Endothelial cell (in vitro differentiated cells): ENCODE measurements at regions not wholly inside any gene's neighbourhood (a gene's known extent, or its start where the extent isn't known, plus 50 kb on each side); places are given as distances from the start of the nearest gene placed in this dataset.

ENCODE experiments used
- DNase-seq: peaks from one replicate; pipeline ENCODE4 v3.0.0; 2021; ENCODE audit warnings: low spot score
- H3K27ac Mint-ChIP-seq: one replicate; pipeline ENCODE4 v1.8.0; 2021; ENCODE audit warnings: mixed read lengths, inconsistent platforms; ENCODE audit not compliant: unreplicated experiment
- H3K27me3 Mint-ChIP-seq: one replicate; pipeline ENCODE4 v1.8.0; 2021; ENCODE audit warnings: mild to moderate bottlenecking, moderate library complexity, mixed read lengths, inconsistent platforms; ENCODE audit not compliant: unreplicated experiment
- H3K36me3 Mint-ChIP-seq: one replicate; pipeline ENCODE4 v1.8.0; 2021; ENCODE audit warnings: mild to moderate bottlenecking, low read depth, mixed read lengths, inconsistent platforms; ENCODE audit not compliant: unreplicated experiment
- H3K4me1 Mint-ChIP-seq: one replicate; pipeline ENCODE4 v1.8.0; 2021; ENCODE audit warnings: mild to moderate bottlenecking, mixed read lengths, inconsistent platforms; ENCODE audit not compliant: unreplicated experiment
- H3K4me3 Mint-ChIP-seq: one replicate; pipeline ENCODE4 v1.8.0; 2021; ENCODE audit warnings: mild to moderate bottlenecking, mixed read lengths, inconsistent platforms; ENCODE audit not compliant: unreplicated experiment
- H3K9me3 Mint-ChIP-seq: one replicate; pipeline ENCODE4 v1.8.0; 2021; ENCODE audit warnings: mixed read lengths, inconsistent platforms; ENCODE audit not compliant: unreplicated experiment
- CTCF ChIP-seq: fragments of 200-600 bp; sonication (generic); IDR thresholded peaks from one replicate; pipeline ENCODE4 v1.5.0; 2021; ENCODE audit warnings: antibody characterized with exemption; ENCODE audit not compliant: unreplicated experiment

- Mint-ChIP-seq H3K27me3 (no peaks in the 10 kb centered on the region), H3K4me3 (no peak overlapping the region), H3K27ac (no peak overlapping the region), H3K36me3 (no peaks in the 10 kb centered on the region), H3K4me1 (peaks cover 5% of the 10 kb centered on the region), H3K9me3 (no peaks in the 10 kb centered on the region)
- DNase-seq = no peak
- TF ChIP-seq CTCF = no peak
Measured at GRCh38 chr2:193556766-193557470, 1362.2 kb upstream of the TMEFF2 start.

- Mint-ChIP-seq H3K27ac (no peak overlapping the region), H3K9me3 (no peaks in the 10 kb centered on the region), H3K4me1 (no peaks in the 10 kb centered on the region), H3K4me3 (no peak overlapping the region), H3K36me3 (no peaks in the 10 kb centered on the region), H3K27me3 (no peaks in the 10 kb centered on the region)
- no peak for DNase-seq
- no peak for TF ChIP-seq CTCF
Measured at GRCh38 chr2:193549661-193550060, 1354.9 kb upstream of the TMEFF2 start.

- TF ChIP-seq CTCF = no peak
- Mint-ChIP-seq H3K36me3 (no peaks in the 10 kb centered on the region), H3K4me3 (no peak overlapping the region), H3K27me3 (no peaks in the 10 kb centered on the region), H3K27ac (no peak overlapping the region), H3K4me1 (no peaks in the 10 kb centered on the region), H3K9me3 (no peaks in the 10 kb centered on the region)
- no peak for DNase-seq
Measured at GRCh38 chr2:193542762-193543161, 1348.0 kb upstream of the TMEFF2 start.

- TF ChIP-seq CTCF = no peak
- Mint-ChIP-seq H3K27me3 (no peaks in the 10 kb centered on the region), H3K27ac (no peak overlapping the region), H3K9me3 (no peaks in the 10 kb centered on the region), H3K4me1 (no peaks in the 10 kb centered on the region), H3K36me3 (no peaks in the 10 kb centered on the region), H3K4me3 (no peak overlapping the region)
- no peak for DNase-seq
Measured at GRCh38 chr2:193539188-193539587, 1344.5 kb upstream of the TMEFF2 start.

- H3K27me3 Mint-ChIP-seq = no peaks in the 10 kb centered on the region
- no peaks in the 10 kb centered on the region for H3K9me3 Mint-ChIP-seq
Measured at GRCh38 chr2:193538061-193538460, 1343.3 kb upstream of the TMEFF2 start.

More at GRCh38 chr2:193538061-193538460, 1343.3 kb upstream of the TMEFF2 start:
- DNase-seq = no peak
- no peaks in the 10 kb centered on the region for H3K4me1 Mint-ChIP-seq
- no peak overlapping the region for H3K27ac Mint-ChIP-seq
- H3K4me3 Mint-ChIP-seq = no peak overlapping the region
- no peak for TF ChIP-seq CTCF
- H3K36me3 Mint-ChIP-seq = no peaks in the 10 kb centered on the region
